Right renal pelvis (tissue), 4 donors: ENCODE measurements at regions not wholly inside any gene's neighbourhood (a gene's known extent, or its start where the extent isn't known, plus 50 kb on each side); places are given as distances from the start of the nearest gene placed in this dataset.

Source experiments
- DNase-seq, 4 donors: peaks; one replicate each; pipeline ENCODE4 v3.0.0-alpha.2; 2013; ENCODE audit warnings: low read depth in 4 of 4, low spot score in 3 of 4, missing footprints in 1 of 4

DNA sequence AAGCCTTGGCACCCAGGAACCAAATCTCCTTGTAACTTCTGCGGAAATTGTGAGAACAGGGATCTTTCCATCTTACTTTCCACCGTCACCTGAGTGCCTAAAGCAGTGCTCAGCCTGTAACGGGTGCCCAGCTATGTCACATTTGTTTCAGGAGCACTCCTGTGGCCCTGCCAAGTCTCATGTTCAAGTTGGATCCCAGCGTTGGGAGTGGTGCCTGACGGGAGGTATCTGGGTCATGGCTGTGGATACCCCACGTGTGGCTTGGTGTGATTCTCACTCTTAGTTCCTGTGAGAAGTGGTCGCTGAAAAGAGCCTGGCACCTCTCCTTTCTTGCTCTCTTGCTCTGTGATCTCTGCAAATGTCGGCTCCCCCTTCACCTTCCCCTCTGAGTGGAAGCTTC is 114.9 kb downstream of the UQCRFS1 start:
- no peak for DNase-seq

DNA sequence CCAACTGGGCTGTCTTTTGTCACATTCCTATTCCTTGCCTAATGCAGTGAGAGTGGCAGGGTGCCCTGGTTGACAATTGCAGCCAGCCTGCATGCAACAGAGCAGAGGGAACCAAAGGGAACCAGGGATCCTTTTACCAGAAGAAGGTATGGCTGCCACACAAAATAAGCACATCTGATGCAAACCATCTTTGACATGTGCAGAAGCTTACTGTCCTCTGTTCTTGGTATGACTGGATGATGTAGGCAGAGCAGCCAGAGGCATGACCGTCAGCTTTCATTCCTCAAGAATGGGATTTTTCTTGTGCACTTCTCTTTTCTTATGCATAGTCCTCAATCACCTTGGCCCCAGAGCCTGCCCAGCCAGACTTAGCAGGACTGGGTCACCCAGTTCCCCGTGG is 116.1 kb downstream of the UQCRFS1 start:
- no peak for DNase-seq

DNA sequence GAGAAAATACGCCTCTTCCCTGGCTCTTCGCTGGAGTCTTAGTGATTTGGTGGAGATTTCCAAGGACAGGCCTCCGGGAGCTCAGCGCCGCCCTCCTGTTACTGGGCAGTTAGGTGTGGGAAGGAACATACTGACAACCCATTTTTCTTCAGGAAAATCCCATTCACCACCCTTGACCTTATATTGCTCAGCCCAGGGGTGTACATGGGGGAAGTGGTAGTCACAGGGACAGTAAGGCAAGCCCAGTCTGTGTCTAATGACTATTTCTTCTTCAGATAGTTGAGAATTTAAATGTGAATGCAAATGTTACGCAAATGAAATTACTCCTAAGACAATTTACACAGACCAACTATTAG is 119.4 kb downstream of the UQCRFS1 start:
- no peak for DNase-seq

DNA sequence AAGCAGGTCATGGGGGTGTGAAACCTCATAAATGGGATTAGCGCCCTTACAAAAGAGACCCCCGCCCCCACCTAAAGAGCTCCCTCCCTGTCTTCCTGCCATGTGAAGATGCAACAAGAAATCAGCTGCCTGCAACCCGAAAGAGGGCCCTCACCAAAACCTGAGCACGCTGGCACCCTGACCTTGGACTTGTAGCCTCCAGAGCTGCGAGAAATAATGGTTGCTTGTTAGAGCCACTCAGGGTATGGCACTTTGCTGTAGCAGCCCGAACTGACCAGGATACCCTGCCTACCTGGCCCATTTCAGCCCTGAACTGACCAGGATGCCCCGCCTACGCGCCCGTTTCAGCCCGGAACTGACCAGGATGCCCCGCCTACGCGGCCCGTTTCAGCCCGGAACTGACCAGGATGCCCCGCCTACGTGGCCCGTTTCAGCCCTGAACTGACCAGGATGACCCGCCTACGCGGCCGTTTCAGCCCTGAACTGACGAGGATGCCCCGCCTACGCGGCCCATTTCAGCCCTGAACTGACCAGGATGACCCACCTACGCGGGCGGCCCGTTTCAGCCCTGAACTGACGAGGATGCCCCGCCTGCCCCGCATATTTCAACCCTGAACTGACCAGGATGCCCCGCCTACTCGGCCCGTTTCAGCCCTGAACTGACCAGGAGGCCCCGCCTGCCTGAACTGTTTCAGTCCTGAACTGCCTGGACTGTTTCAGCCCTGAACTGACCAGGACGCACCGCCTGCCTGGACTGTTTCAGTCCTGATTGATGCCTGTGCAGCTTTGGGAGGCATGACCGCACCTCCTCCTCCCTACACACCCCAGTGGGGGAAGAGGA is 120.0 kb downstream of the UQCRFS1 start:
- DNase-seq = no peak

GRCh38 chr19:29090783-29091526 is 122.0 kb downstream of the UQCRFS1 start:
- no peak for DNase-seq

- DNase-seq = no peak
Measured at GRCh38 chr19:29089315-29089870, 123.6 kb downstream of the UQCRFS1 start.

DNA sequence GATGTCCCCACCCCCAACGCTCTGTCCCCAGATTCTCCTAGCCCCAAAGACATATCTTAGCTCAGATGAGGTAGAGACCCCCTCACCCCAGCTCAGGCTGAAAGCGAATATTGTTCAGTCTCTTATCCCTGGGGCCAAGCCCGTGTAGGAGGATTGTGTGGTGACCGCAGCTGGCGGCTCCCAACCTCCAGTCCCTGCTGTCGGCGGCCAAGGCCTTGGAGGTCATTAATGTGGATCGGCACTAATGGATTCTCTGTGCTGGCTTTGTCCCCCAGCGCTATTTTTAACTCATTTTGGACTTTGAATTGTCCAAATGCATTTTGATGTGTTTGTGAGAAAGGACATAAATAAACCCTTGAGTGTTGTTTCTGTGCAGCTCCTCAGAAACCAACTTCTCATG is 124.2 kb downstream of the UQCRFS1 start:
- no peak for DNase-seq

DNA sequence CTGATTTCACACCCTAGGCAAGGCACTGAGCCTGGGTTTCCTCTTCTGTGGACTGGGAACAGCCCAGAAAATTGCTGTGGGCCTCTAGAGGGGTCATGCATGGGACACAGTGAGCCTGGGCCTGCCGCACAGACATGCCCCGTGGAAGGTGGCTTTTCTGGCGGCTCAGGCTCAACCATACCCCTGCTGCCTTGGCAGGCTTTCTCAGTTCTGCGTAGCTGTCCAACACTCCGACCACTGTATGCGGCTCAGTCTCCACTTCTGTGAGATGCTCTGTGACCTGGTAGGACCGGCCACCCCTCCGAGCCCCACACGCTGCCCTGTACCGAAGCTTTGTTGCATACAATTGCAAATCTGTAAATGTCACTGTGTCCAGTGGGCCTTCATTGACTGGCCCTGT is 126.3 kb downstream of the UQCRFS1 start:
- no peak for DNase-seq

- DNase-seq = no peak
Measured at GRCh38 chr19:29086182-29086581, 126.8 kb downstream of the UQCRFS1 start.

- DNase-seq = no peak
Measured at GRCh38 chr19:29085630-29086029, 127.3 kb downstream of the UQCRFS1 start.

- no peak for DNase-seq
Measured at GRCh38 chr19:29085206-29085605, 127.7 kb downstream of the UQCRFS1 start.

- no peak for DNase-seq
Measured at GRCh38 chr19:29084266-29084665, 128.7 kb downstream of the UQCRFS1 start.

GRCh38 chr19:29083863-29084262 is 129.1 kb downstream of the UQCRFS1 start:
- DNase-seq = no peak

- DNase-seq = no peak
Measured at GRCh38 chr19:29079356-29080032, 133.5 kb downstream of the UQCRFS1 start.

DNA sequence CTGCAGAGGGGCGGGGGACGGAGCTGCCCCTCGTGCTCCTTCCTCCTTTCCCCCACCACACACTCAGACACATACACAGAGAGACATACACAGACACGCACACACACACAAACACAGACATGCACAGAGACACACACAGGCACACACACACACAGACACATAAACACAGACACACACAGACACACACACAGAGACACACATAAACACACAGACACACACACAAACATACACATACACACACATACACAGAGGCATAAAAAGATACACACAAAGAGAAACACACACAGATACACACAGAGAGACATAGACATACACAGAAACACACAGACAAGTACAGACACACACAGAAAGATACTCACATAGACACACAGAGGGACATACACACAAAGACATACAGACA is 136.0 kb downstream of the UQCRFS1 start:
- DNase-seq = no peak

DNA sequence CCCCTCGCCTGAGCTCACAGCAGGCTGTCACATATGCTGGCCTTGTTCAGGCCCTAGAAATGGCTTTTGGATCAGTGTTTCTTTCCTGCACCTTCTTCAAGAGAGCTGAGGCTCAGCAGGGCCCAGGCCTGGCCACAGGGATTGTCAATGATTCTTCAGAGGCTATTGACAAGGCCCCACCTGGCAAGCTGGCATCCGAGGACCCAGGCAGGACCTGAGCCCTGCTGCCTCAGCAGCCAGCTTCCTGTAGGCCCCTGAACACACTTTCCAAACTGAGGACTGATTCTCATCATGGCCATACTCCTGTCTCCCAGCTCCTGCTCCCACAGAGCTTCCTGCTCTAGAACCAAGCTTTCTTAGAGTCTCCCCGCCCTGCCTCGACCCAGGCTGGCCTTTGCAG is 136.8 kb downstream of the UQCRFS1 start:
- no peak for DNase-seq

DNA sequence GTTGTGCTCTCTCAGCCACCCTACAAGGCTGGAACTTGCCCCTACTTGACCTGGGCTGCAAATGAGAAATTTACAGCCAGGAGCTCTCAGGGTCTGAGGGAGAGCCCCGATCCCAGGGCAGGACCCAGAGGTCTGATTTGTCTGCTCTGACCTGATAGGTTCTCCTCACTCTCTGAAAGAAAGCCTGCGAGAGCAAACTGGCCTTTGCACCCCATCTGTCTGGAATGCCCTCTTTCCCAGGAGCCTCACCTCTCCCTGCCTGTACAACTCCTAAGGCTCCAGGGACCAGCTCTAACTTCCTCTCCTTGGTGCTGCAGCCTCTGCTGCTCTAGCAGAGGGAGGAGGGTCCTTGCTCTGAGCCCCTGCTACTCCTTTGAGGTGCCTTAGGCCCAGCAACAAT is 137.8 kb downstream of the UQCRFS1 start:
- no peak for DNase-seq

DNA sequence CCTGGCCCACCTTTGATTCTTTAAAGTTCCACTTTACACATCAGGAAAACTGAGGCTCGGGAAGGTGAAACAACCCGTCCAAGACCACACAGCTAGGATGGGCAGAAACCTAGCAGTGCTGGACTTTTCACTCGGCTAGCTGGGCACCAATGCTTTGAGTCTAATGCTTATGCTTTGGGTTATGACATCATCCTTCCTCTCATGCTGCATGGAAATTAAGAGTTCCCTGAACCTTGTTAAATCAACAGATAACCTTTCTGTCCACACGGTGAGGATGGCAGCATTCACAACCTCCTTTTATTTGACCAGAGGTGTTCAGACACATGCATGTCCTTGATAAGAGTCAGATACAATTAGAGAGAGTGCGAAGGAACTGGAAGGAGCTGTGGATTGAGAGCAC is 138.4 kb downstream of the UQCRFS1 start:
- DNase-seq = no peak

DNA sequence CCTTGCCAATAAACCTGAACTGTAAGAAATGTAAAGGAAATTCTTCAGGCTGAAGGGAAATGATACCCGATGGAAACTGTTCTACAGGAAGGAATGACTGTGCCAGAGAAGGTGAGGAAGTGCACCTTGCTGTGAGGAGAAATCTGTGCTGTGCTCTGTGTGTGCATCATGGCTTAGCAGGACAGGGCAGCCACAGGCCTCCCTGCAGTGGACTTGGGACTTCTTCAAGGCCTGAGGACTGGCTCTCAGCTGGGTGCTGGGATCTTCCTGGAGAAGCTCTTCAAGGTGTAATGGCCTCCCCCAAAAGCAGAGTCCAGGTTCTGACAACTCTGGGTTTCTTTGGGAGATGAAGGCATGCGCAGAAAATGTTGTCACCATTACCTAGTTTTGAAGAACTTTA is 145.1 kb downstream of the UQCRFS1 start:
- no peak for DNase-seq

DNA sequence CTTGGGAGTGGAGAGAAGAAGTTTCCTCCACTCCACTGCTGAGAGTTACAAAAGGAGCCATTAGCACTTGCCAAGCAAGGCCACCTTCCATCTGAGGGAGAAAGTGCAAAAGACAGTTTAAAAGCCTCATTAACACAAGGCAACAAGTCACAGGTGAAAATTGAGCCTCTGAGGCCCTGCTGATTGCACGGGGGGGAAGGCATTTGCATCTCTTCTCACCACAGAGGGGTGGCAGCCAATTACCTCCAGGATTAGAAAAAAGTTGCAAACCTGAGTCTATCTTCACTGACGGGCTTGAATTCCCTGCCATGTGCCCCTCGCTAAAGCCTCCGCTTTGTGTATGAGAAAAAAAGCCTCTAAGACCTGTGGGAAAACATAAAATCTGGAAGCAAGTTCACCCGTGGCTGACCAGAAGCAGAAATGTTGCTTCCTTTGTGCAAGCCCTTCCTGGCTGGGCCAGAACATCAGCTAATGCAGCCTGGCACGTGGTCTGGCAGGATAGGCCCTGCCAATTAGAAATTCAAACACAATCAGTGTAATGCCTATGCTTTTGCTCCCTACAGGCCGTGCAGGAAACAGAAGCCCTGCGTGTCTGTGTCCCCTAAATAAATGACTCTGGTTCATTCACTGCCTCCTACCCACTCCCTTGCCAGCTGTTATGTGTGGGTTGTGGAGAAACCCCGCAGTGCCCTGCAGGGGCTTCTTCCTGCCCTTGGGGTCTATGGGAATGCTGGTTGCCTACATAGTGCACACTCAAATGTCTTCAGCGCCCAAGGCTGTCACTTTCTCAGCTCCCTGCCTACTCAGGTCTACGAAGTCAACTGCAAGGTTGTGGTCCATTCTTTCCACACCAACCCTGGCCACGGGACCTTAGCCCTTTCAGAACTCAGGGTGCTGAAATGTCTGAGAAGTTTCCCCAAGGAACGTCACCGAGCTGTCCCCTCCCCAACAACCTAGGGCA is 150.2 kb downstream of the UQCRFS1 start:
- no peak for DNase-seq
